Effector memory CD4-positive, alpha-beta T cell (primary cell): ENCODE measurements at regions not wholly inside any gene's neighbourhood (a gene's known extent, or its start where the extent isn't known, plus 50 kb on each side); places are given as distances from the start of the nearest gene placed in this dataset.
"Not testable (repeated sequence)": the region's sequence is repeated elsewhere in the genome, so short reads cannot be mapped to it uniquely, and the experiment has no call there.

Experiments used
- DNase-seq, 3 donors: peaks; one replicate each; pipeline ENCODE4 v3.0.0-alpha.2; 2020
- H3K27ac ChIP-seq: 2 replicates; pipeline ENCODE4 v1.7.0; 2013; ENCODE audit warnings: mild to moderate bottlenecking, low read length, moderate library complexity; ENCODE audit not compliant: insufficient read depth, poor library complexity, severe bottlenecking
- H3K27me3 ChIP-seq: replicated peaks from 2 replicates; pipeline ENCODE4 v1.7.0; 2013; ENCODE audit warnings: mild to moderate bottlenecking, low read length; ENCODE audit not compliant: insufficient read depth, control insufficient read depth, poor library complexity, severe bottlenecking
- H3K36me3 ChIP-seq: 2 replicates; pipeline ENCODE4 v1.7.0; 2013; ENCODE audit warnings: mild to moderate bottlenecking, low read length, moderate library complexity; ENCODE audit not compliant: control insufficient read depth, insufficient read depth
- H3K4me1 ChIP-seq: 2 replicates; pipeline ENCODE4 v1.7.0; 2013; ENCODE audit warnings: low read length, mild to moderate bottlenecking; ENCODE audit not compliant: control insufficient read depth, insufficient read depth, poor library complexity, severe bottlenecking
- H3K4me3 ChIP-seq: 2 replicates; pipeline ENCODE4 v1.7.0; 2013; ENCODE audit warnings: low read length, low read depth, mild to moderate bottlenecking; ENCODE audit not compliant: insufficient read depth, poor library complexity, severe bottlenecking
- H3K9me3 ChIP-seq: 2 replicates; pipeline ENCODE4 v1.7.0; 2013; ENCODE audit warnings: mild to moderate bottlenecking, low read length, moderate library complexity; ENCODE audit not compliant: control insufficient read depth

- Histone ChIP-seq H3K27ac (no peak overlapping the region), H3K4me1 (no peaks in the 10 kb centered on the region), H3K27me3 (no peaks in the 10 kb centered on the region), H3K9me3 (no peaks in the 10 kb centered on the region), H3K36me3 (no peaks in the 10 kb centered on the region), H3K4me3 (no peak overlapping the region)
- DNase-seq: no peak
These were observed 1492.9 kb upstream of the C9orf72 start for GRCh38 chr9:29066141-29066640.

DNA sequence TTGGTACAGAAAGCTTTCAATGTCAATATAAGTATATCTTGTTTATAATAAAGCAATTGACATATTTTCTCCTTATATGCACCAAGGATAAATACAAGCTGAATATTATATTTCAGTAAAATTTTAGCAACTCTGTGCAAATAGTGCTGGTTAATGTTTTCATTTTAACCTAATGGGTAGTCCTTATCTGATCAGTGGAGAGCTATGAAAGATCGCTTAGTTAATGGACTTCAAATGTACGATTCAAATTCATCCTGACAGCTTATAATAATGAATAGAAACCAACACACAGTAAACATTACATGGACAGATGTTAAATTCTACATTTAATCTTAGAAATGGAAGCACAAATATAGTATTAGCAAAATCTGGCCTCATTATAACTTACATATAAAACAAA lies 1495.2 kb upstream of the C9orf72 start:
- Histone ChIP-seq H3K4me1 (no peaks in the 10 kb centered on the region), H3K9me3 (no peaks in the 10 kb centered on the region), H3K27ac (no peak overlapping the region), H3K36me3 (no peaks in the 10 kb centered on the region), H3K4me3 (no peak overlapping the region), H3K27me3 (no peaks in the 10 kb centered on the region)
- DNase-seq: no peak

DNA sequence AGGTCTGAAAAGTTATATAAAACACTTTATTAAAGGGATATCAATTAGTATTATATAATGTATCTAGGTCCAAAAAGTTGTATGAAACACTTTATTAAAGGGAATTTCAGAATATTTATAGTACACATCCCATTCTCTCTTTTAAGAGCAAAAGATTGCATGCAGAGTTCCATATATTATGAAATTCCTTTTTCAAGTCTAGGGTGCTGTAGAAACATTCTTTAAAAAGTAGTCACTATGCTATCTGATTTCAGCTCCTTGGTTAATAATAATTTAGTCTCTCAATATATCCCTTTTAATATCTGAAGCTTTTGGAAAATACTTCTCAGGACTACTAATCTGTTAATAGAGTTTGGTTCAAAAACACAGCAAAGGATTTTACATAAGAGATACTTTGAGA lies 1496.1 kb upstream of the C9orf72 start:
- no peaks in the 10 kb centered on the region for H3K36me3 ChIP-seq
- H3K4me1 ChIP-seq: no peaks in the 10 kb centered on the region
- DNase-seq: no peak

DNA sequence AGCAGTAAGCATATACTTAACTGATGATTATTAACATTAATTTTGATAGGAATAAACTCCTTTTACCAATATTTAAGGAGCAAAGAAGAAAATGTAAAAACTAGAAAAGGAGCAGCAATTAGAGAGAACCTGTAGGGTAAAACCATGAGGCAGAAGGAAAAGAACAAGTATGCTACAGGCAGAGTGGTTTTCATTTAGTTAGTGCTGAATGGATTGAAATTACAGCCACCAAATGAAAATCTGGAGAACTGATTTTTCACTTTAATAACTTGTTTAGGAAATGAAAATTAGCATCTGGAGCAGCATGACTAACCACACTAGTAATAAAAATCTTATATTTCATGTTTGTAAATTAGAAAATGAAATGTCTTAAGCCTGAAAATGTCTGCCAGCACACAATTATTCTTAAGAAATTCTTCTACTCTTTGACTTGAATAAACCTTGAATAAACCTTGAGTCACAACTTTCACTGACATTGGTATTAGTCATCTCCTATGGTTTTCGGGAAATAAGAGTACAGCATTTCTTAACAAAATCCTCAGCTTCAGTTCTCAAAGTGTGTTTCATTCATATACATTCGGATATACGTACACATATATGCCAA lies 1504.9 kb upstream of the C9orf72 start:
- Histone ChIP-seq H3K27ac (no peak overlapping the region), H3K27me3 (no peaks in the 10 kb centered on the region), H3K4me3 (no peak overlapping the region), H3K4me1 (no peaks in the 10 kb centered on the region), H3K36me3 (no peaks in the 10 kb centered on the region), H3K9me3 (no peaks in the 10 kb centered on the region)
- DNase-seq: no peak

More for the DNA sequence above, 1496.1 kb upstream of the C9orf72 start:
- H3K27me3 ChIP-seq: no peaks in the 10 kb centered on the region
- H3K9me3 ChIP-seq: no peaks in the 10 kb centered on the region
- no peak overlapping the region for H3K4me3 ChIP-seq
- H3K27ac ChIP-seq: no peak overlapping the region

GRCh38 chr9:29100762-29101161 lies 1527.5 kb upstream of the C9orf72 start:
- Histone ChIP-seq H3K4me3 (no peak overlapping the region), H3K36me3 (no peaks in the 10 kb centered on the region), H3K27me3 (no peaks in the 10 kb centered on the region), H3K9me3 (no peaks in the 10 kb centered on the region), H3K27ac (no peak overlapping the region), H3K4me1 (no peaks in the 10 kb centered on the region)
- DNase-seq: no peak

- H3K4me3 ChIP-seq, H3K36me3 ChIP-seq, H3K4me1 ChIP-seq, H3K27ac ChIP-seq, H3K9me3 ChIP-seq, H3K27me3 ChIP-seq, DNase-seq: not testable (repeated sequence)
These were observed 1530.9 kb upstream of the C9orf72 start for GRCh38 chr9:29104166-29104565.

- H3K4me3 ChIP-seq: no peak overlapping the region
- DNase-seq: no peak
- no peak overlapping the region for H3K27ac ChIP-seq
- H3K4me1 ChIP-seq: no peaks in the 10 kb centered on the region
- no peaks in the 10 kb centered on the region for H3K36me3 ChIP-seq
- no peaks in the 10 kb centered on the region for H3K27me3 ChIP-seq
- no peaks in the 10 kb centered on the region for H3K9me3 ChIP-seq
These were observed 1545.3 kb upstream of the C9orf72 start for GRCh38 chr9:29118555-29118954.

GRCh38 chr9:29126783-29127182 lies 1553.5 kb upstream of the C9orf72 start:
- Histone ChIP-seq H3K4me1 (no peaks in the 10 kb centered on the region), H3K4me3 (no peak overlapping the region), H3K36me3 (no peaks in the 10 kb centered on the region), H3K27ac (no peak overlapping the region), H3K9me3 (no peaks in the 10 kb centered on the region), H3K27me3 (no peaks in the 10 kb centered on the region)
- no peak for DNase-seq

GRCh38 chr9:29129763-29130162 lies 1556.5 kb upstream of the C9orf72 start:
- no peak overlapping the region for H3K27ac ChIP-seq
- no peak for DNase-seq

GRCh38 chr9:29144476-29144875 lies 1571.2 kb upstream of the C9orf72 start:
- Histone ChIP-seq H3K27me3 (no peaks in the 10 kb centered on the region), H3K27ac (no peak overlapping the region), H3K4me3 (no peak overlapping the region), H3K9me3 (no peaks in the 10 kb centered on the region), H3K36me3 (no peaks in the 10 kb centered on the region), H3K4me1 (no peaks in the 10 kb centered on the region)
- DNase-seq: no peak

More at GRCh38 chr9:29129763-29130162, 1556.5 kb upstream of the C9orf72 start:
- Histone ChIP-seq H3K9me3 (no peaks in the 10 kb centered on the region), H3K27me3 (no peaks in the 10 kb centered on the region), H3K36me3 (no peaks in the 10 kb centered on the region), H3K4me3 (no peak overlapping the region), H3K4me1 (no peaks in the 10 kb centered on the region)
